Stomach (tissue), 8 donors: ENCODE measurements at regions not wholly inside any gene's neighbourhood (a gene's known extent, or its start where the extent isn't known, plus 50 kb on each side); places are given as distances from the start of the nearest gene placed in this dataset.

Experiments
- DNase-seq, 2 donors: peaks; one replicate each; pipeline versions ENCODE4 v3.0.0 to v3.0.0-alpha.2; 2013 to 2019
- H3K27ac ChIP-seq, 5 donors: fragments of 200-600 bp in 4 of 5; sonication (generic) in 4 of 5; one replicate each; pipeline ENCODE4 v1.5.1; 2013 to 2019; ENCODE audit warnings: mild to moderate bottlenecking in 1 of 5, moderate library complexity in 1 of 5
- H3K27me3 ChIP-seq, 3 donors: fragments of 200-600 bp; sonication (generic); one replicate each; pipeline ENCODE4 v1.5.1; 2017 to 2019; ENCODE audit warnings: mixed run types in 1 of 3
- H3K36me3 ChIP-seq, 4 donors: fragments of 200-600 bp; sonication (generic); 1 replicate in 3 of 4; 2 replicates in 1 of 4; pipeline ENCODE4 v1.5.1; 2016 to 2019
- H3K4me1 ChIP-seq, 4 donors: fragments of 200-600 bp; sonication (generic); one replicate each; pipeline ENCODE4 v1.5.1; 2016 to 2019
- H3K4me3 ChIP-seq, 4 donors: fragments of 200-600 bp; sonication (generic) in 3 of 4; one replicate each; pipeline ENCODE4 v1.5.1; 2016 to 2019; ENCODE audit warnings: mild to moderate bottlenecking in 1 of 4
- H3K9me3 ChIP-seq, 4 donors: fragments of 200-600 bp; sonication (generic); one replicate each; pipeline ENCODE4 v1.5.1; 2016 to 2019
- EP300 ChIP-seq: sonication (generic); formaldehyde crosslinking; IDR thresholded peaks from one replicate; pipeline ENCODE4 v1.6.1; 2017; ENCODE audit warnings: antibody characterized with exemption
- POLR2A ChIP-seq, 4 donors: fragments of 450-650 bp; IDR thresholded peaks; one replicate each; pipeline ENCODE4 v1.6.1; 2016; ENCODE audit warnings: antibody characterized with exemption in 4 of 4, control low read depth in 2 of 4, mild to moderate bottlenecking in 1 of 4, moderate library complexity in 1 of 4
- POLR2AphosphoS5 ChIP-seq, 3 donors: sonication (generic); formaldehyde crosslinking; IDR thresholded peaks; one replicate each; pipeline ENCODE4 v1.6.1; 2016; ENCODE audit warnings: antibody characterized with exemption in 3 of 3
- WGBS, 5 donors: extraction: QIAGEN DNeasy Blood & Tissue Kit in 3 of 5; methylation state at CpG; one replicate each; pipeline versions ENCODE4 v1.1.5 to v1.1.7; 2013 to 2018; 5-methylcytosine and 5-hydroxymethylcytosine counted together
- intact Hi-C: fragments of 100-400 bp; cut with DNase I; formaldehyde crosslinking; loops from one replicate; pipeline ENCODE4 v1.15.1; 2023; ENCODE audit warnings: low total_unique reads
- TF ChIP-seq, protein P1 (sequence below), 7 experiments: fragments of 450-650 bp in 4 of 7; fragments of 200-600 bp in 3 of 7; sonication (generic) in 3 of 7; IDR thresholded peaks; one replicate each; pipeline ENCODE4 v1.5.1; 2016 to 2019; ENCODE audit warnings: antibody characterized with exemption in 7 of 7, control low read depth in 2 of 7, mild to moderate bottlenecking in 1 of 7
- donor health status: healthy with polysubstance abuse.
- donor health status: Bipolar disorder and iron deficiency.
- donor health status: healthy.

DNA sequence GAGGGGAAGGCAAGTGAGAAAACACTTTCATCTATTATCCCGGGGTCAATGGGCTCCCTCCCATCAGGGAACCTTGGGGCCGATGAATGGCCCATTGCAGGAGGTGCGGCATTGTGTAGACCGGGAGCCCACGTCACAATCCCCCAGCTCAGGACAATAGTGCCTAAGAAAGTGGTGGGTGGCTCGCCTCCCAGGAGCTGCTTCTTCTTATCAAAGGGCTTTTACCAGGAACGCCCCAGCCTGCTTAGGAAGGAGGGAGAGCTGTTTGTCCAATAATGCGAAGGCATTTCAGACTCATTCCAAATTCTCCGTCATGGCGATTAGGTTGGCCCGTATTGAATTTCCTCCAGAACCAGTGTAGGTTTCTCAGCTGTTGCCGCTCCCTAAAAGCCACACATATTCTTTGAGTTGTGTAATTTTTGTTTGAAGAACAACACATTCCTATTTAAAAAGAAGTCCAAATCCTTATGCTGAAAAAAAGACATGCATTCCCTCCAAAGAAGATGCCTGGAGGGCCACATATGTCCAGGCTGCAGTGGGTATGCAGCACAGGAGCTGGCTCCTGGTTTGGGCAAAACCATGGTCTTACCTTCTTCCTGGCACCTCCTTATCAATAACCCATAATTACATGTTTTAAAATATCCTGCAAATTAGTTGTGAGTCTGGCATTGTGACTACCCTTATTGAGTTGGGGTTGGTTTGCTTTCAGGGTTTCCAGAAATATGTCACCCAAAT is 264.7 kb downstream of the MYCN start:
- no peak for TF ChIP-seq POLR2AphosphoS5 (IDR thresholded peaks at IDR 0.05)
- no peak for TF ChIP-seq POLR2A (IDR thresholded peaks at IDR 0.05)
- TF ChIP-seq, protein P1, sequence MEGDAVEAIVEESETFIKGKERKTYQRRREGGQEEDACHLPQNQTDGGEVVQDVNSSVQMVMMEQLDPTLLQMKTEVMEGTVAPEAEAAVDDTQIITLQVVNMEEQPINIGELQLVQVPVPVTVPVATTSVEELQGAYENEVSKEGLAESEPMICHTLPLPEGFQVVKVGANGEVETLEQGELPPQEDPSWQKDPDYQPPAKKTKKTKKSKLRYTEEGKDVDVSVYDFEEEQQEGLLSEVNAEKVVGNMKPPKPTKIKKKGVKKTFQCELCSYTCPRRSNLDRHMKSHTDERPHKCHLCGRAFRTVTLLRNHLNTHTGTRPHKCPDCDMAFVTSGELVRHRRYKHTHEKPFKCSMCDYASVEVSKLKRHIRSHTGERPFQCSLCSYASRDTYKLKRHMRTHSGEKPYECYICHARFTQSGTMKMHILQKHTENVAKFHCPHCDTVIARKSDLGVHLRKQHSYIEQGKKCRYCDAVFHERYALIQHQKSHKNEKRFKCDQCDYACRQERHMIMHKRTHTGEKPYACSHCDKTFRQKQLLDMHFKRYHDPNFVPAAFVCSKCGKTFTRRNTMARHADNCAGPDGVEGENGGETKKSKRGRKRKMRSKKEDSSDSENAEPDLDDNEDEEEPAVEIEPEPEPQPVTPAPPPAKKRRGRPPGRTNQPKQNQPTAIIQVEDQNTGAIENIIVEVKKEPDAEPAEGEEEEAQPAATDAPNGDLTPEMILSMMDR (IDR thresholded peaks at IDR 0.05) = no peak
- no peak for TF ChIP-seq EP300
- H3K9me3 ChIP-seq = peaks cover 0 to 8% (median 0%) of the 10 kb centered on the region in 4 donors
- DNase-seq = no peak
- H3K36me3 ChIP-seq = no peaks in the 10 kb centered on the region
- no peaks in the 10 kb centered on the region for H3K27me3 ChIP-seq
- no peak overlapping the region for H3K4me3 ChIP-seq
- intact Hi-C loops = no loop called here
- WGBS, 5 donors = 51 to 68% (median 60%) methylated on average over 9 to 12 of the region's 12 CpGs
- peak overlapping the region in 1 of 5 donors; percentile 26 for H3K27ac ChIP-seq
- H3K4me1 ChIP-seq = peaks cover 0 to 4% (median 2%) of the 10 kb centered on the region in 4 donors

DNA sequence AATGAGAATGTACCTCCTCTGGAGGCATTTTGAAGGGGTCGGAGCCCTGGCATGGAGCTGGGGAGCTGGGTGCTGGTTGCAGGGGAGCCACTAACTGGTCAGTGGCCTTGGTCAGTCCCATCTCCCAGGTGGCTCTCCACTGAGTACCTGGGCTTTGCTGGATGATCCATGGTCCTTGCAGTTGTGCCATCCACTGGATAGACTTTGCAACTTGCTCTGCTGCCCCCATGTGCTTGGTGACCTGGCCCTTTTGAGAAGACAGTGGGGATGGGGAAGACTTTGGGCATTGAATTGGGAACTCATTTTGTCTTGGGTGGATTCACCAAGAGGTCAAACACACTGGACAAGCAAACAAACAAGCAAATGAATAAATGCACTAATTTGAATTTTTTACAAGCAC is 263.9 kb downstream of the MYCN start:
- TF ChIP-seq EP300 = no peak
- TF ChIP-seq POLR2A (IDR thresholded peaks at IDR 0.05) = no peak
- TF ChIP-seq POLR2AphosphoS5 (IDR thresholded peaks at IDR 0.05) = no peak
- TF ChIP-seq, protein P1 (IDR thresholded peaks at IDR 0.05) = no peak
- Histone ChIP-seq H3K9me3 (peaks cover 0 to 8% (median 0%) of the 10 kb centered on the region in 4 donors), H3K36me3 (no peaks in the 10 kb centered on the region), H3K27me3 (no peaks in the 10 kb centered on the region), H3K27ac (peak overlapping the region in 1 of 5 donors; percentile 26), H3K4me1 (peaks cover 0 to 4% (median 2%) of the 10 kb centered on the region in 4 donors), H3K4me3 (no peak overlapping the region)
- no peak for DNase-seq
- intact Hi-C loops = no loop called here
- 83 to 100% (median 91%) methylated on average over 1 of the region's 1 CpG for WGBS, 5 donors

DNA sequence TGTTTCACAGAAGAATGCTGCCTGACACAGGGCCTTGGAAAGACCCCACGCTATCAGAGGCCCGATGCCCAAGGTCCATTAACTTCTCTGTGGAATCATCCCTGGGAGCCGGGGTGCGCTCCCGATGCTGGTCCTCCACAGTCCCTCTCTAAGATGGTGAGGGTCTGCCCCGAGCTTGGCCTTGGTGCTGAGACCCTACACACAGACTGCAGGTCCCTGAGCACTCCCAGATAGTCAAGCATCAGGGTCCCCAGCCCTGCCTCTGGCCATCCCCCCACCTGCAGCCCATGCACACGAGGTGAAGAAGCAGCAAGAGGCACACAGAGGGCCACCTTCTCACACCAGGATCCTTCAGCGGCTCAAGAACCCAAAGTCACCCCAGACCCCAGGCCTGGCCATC is 263.3 kb downstream of the MYCN start:
- Histone ChIP-seq H3K4me1 (peaks cover 0 to 4% (median 2%) of the 10 kb centered on the region in 4 donors), H3K36me3 (no peaks in the 10 kb centered on the region), H3K4me3 (no peak overlapping the region), H3K27ac (peak overlapping the region in 2 of 5 donors; percentile 66 to 78), H3K27me3 (no peaks in the 10 kb centered on the region), H3K9me3 (peaks cover 0 to 7% (median 0%) of the 10 kb centered on the region in 4 donors)
- intact Hi-C loops = no loop called here
- TF ChIP-seq EP300 = no peak
- TF ChIP-seq, protein P1 (IDR thresholded peaks at IDR 0.05) = no peak
- no peak for TF ChIP-seq POLR2A (IDR thresholded peaks at IDR 0.05)
- no peak for TF ChIP-seq POLR2AphosphoS5 (IDR thresholded peaks at IDR 0.05)
- no peak for DNase-seq
- WGBS, 5 donors = 89 to 92% (median 92%) methylated on average over 8 of the region's 8 CpGs

DNA sequence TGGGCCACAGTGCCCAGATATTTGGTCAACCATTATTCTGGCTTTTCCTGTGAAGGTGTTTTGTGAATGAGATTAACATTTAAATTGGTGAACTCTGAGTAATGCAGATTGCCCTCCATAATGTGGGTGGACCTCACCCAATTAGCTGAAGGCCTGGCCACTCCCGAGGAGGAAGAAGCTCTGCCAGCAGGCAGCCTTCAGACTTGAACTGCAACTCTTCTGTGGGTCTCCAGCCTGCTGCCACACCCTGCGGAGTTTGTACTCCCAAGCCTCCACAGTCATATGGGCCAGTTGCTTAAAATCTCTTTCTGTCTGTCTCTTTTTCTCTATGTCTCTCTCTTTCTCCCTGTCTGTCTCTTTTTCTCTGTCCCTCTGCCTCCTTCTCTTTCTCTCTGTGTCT is 262.7 kb downstream of the MYCN start:
- no peaks in the 10 kb centered on the region for H3K27me3 ChIP-seq
- no peak overlapping the region for H3K4me3 ChIP-seq
- H3K36me3 ChIP-seq = no peaks in the 10 kb centered on the region
- TF ChIP-seq EP300 (no peak), POLR2A (IDR thresholded peaks at IDR 0.05) (no peak), POLR2AphosphoS5 (IDR thresholded peaks at IDR 0.05) (no peak)
- TF ChIP-seq, protein P1 (IDR thresholded peaks at IDR 0.05) = no peak
- peak in 1 of 2 donors; percentile 45 for DNase-seq
- peak overlapping the region in 4 of 5 donors; percentile 46 to 78 (median 69) for H3K27ac ChIP-seq
- peaks cover 0 to under 1% (median 0%) of the 10 kb centered on the region in 4 donors for H3K9me3 ChIP-seq
- H3K4me1 ChIP-seq = peaks cover 0 to 4% (median 2%) of the 10 kb centered on the region in 4 donors
- intact Hi-C loops = no loop called here
- 43 to 61% (median 56%) methylated on average over 2 of the region's 2 CpGs for WGBS, 5 donors
